ENCODE measurements at regions not wholly inside any gene's neighbourhood (a gene's known extent, or its start where the extent isn't known, plus 50 kb on each side); places are given as distances from the start of the nearest gene placed in this dataset.

DNA sequence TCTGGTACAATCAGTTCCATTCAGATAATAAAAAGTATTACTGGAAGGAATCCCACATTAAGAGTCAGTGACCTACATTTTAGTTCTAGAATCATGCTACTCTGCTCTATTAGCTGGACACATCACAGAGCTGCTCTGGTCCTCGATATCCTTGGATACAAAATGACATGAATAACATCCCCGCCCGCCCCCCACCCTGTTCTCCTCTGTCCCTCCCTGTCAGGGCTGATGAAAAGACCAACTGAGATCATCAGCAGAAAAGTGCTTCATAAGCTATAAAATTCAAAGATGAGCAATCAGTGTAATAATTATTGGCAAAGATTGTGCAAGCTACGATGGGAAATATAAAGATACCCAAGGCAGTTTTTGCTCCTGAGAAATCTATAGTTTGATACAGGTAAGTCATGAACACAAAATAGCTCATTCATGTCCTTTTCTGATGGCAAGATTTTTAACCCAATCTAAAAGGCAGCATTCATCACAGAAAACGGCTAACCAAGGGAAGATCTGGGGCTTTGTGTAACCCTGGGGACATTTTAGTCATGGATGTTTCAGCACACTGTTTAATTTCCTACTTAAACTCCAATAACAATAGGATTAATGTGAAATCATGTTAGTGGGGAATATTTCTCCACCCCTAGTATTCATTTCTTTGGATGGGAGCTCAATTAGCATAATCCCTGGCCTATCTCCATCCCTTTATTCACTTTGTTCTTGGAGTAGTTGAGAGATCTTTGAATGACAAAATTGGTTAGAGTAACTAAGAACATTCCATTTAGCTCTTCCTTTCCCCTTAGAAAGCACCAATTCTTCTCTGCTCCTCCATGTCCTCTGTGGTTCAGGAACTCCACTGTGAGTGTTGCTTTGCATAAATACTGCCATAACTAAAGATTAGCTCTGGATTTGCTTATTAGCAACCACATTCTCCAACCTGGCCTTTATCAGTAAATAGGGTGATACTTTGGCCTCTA lies 459.4 kb upstream of the GRIA1 start (continued):
- TF ChIP-seq, protein P1, sequence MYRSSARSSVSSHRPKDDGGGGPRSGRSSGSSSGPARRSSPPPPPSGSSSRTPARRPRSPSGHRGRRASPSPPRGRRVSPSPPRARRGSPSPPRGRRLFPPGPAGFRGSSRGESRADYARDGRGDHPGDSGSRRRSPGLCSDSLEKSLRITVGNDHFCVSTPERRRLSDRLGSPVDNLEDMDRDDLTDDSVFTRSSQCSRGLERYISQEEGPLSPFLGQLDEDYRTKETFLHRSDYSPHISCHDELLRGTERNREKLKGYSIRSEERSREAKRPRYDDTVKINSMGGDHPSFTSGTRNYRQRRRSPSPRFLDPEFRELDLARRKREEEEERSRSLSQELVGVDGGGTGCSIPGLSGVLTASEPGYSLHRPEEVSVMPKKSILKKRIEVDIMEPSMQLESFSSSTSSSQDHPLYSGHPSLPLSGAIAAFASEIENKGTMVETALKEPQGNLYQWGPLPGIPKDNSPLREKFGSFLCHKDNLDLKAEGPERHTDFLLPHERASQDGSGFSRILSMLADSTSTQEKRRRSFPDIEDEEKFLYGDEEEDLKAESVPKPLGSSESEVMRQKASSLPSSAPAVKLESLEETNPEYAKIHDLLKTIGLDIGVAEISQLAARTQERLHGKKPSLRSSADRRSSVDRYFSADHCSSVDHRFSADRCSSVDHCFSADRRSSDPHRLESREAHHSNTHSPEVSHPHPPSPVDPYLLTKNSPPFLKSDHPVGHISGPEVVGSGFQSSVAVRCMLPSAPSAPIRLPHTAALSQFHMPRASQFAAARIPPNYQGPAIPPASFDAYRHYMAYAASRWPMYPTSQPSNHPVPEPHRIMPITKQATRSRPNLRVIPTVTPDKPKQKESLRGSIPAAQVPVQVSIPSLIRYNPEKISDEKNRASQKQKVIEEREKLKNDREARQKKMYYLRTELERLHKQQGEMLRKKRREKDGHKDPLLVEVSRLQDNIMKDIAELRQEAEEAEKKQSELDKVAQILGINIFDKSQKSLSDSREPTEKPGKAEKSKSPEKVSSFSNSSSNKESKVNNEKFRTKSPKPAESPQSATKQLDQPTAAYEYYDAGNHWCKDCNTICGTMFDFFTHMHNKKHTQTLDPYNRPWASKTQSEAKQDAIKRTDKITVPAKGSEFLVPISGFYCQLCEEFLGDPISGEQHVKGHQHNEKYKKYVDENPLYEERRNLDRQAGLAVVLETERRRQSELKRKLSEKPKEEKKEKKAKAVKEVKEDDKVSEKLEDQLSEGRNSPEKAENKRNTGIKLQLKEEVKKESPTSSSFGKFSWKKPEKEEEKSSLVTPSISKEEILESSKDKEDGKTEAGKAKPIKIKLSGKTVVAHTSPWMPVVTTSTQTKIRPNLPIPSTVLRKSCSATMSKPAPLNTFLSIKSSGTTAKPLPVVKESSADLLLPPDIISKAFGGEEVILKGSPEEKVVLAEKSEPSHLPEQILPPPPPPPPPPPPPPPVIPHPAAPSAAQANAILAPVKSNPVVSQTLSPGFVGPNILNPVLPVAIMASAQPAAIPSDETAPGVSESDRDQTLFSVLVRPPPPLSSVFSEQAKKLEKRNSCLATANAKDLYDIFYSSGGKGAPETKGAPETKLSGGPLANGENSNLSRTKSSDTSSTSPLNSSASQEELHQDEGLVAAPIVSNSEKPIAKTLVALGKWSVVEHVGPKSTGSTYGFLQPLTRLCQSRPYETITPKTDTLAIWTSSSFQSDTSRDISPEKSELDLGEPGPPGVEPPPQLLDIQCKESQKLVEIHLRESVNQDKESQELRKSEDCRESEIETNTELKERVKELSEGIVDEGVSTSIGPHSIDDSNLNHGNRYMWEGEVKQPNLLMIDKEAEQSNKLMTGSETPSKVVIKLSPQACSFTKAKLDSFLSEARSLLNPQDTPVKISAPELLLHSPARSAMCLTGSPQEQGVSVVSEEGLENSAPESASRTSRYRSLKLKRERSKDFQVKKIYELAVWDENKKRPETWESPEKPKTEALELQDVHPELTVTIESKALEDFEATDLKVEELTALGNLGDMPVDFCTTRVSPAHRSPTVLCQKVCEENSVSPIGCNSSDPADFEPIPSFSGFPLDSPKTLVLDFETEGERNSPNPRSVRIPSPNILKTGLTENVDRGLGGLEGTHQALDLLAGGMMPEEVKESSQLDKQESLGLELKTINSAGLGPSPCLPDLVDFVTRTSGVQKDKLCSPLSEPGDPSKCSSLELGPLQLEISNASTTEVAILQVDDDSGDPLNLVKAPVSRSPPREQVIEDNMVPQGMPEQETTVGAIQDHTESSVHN (CRISPR knock-in tag; IDR thresholded peaks at IDR 0.05): no peak
- TF ChIP-seq, protein P2, sequence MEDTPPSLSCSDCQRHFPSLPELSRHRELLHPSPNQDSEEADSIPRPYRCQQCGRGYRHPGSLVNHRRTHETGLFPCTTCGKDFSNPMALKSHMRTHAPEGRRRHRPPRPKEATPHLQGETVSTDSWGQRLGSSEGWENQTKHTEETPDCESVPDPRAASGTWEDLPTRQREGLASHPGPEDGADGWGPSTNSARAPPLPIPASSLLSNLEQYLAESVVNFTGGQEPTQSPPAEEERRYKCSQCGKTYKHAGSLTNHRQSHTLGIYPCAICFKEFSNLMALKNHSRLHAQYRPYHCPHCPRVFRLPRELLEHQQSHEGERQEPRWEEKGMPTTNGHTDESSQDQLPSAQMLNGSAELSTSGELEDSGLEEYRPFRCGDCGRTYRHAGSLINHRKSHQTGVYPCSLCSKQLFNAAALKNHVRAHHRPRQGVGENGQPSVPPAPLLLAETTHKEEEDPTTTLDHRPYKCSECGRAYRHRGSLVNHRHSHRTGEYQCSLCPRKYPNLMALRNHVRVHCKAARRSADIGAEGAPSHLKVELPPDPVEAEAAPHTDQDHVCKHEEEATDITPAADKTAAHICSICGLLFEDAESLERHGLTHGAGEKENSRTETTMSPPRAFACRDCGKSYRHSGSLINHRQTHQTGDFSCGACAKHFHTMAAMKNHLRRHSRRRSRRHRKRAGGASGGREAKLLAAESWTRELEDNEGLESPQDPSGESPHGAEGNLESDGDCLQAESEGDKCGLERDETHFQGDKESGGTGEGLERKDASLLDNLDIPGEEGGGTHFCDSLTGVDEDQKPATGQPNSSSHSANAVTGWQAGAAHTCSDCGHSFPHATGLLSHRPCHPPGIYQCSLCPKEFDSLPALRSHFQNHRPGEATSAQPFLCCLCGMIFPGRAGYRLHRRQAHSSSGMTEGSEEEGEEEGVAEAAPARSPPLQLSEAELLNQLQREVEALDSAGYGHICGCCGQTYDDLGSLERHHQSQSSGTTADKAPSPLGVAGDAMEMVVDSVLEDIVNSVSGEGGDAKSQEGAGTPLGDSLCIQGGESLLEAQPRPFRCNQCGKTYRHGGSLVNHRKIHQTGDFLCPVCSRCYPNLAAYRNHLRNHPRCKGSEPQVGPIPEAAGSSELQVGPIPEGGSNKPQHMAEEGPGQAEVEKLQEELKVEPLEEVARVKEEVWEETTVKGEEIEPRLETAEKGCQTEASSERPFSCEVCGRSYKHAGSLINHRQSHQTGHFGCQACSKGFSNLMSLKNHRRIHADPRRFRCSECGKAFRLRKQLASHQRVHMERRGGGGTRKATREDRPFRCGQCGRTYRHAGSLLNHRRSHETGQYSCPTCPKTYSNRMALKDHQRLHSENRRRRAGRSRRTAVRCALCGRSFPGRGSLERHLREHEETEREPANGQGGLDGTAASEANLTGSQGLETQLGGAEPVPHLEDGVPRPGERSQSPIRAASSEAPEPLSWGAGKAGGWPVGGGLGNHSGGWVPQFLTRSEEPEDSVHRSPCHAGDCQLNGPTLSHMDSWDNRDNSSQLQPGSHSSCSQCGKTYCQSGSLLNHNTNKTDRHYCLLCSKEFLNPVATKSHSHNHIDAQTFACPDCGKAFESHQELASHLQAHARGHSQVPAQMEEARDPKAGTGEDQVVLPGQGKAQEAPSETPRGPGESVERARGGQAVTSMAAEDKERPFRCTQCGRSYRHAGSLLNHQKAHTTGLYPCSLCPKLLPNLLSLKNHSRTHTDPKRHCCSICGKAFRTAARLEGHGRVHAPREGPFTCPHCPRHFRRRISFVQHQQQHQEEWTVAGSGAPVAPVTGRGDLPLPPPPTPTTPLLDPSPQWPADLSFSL (CRISPR knock-in tag; IDR thresholded peaks at IDR 0.05): no peak
- TF ChIP-seq ZNF564 (CRISPR knock-in tag; IDR thresholded peaks at IDR 0.05): no peak
